Fibroblast of villous mesenchyme (primary cell): ENCODE measurements at regions not wholly inside any gene's neighbourhood (a gene's known extent, or its start where the extent isn't known, plus 50 kb on each side); places are given as distances from the start of the nearest gene placed in this dataset.

Source experiments
- DNase-seq: peaks from one replicate; pipeline ENCODE4 v3.0.0-alpha.2; 2010; ENCODE audit warnings: low read depth
- H3K4me3 ChIP-seq: 2 replicates; pipeline ENCODE4 v1.5.1; 2011; ENCODE audit warnings: low read depth, mild to moderate bottlenecking, low read length
- CTCF ChIP-seq: IDR thresholded peaks from 2 replicates; pipeline ENCODE4 v1.5.1; 2012; ENCODE audit warnings: low read depth, mild to moderate bottlenecking, low read length; ENCODE audit not compliant: insufficient read depth

GRCh38 chr2:217325816-217326215 lies 466.0 kb upstream of the TNP1 start:
- no peak overlapping the region for H3K4me3 ChIP-seq
- no peak for TF ChIP-seq CTCF
- no peak for DNase-seq

- DNase-seq: no peak
- TF ChIP-seq CTCF: no peak
- H3K4me3 ChIP-seq: no peak overlapping the region
These were observed 465.4 kb upstream of the TNP1 start for GRCh38 chr2:217325251-217325650.

- no peak for TF ChIP-seq CTCF
- DNase-seq: peak; percentile 74
- H3K4me3 ChIP-seq: no peak overlapping the region
These were observed 456.9 kb upstream of the TNP1 start for GRCh38 chr2:217316743-217317142.

- H3K4me3 ChIP-seq: no peak overlapping the region
- TF ChIP-seq CTCF: no peak
- peak; percentile 98 for DNase-seq
These were observed 454.2 kb upstream of the TNP1 start for GRCh38 chr2:217314021-217314460.

- no peak overlapping the region for H3K4me3 ChIP-seq
- no peak for TF ChIP-seq CTCF
- no peak for DNase-seq
These were observed 453.5 kb upstream of the TNP1 start for GRCh38 chr2:217313386-217313785.

- DNase-seq: no peak
- H3K4me3 ChIP-seq: no peak overlapping the region
- no peak for TF ChIP-seq CTCF
These were observed 449.2 kb upstream of the TNP1 start for GRCh38 chr2:217309056-217309455.

GRCh38 chr2:217307023-217307422 lies 447.2 kb upstream of the TNP1 start:
- TF ChIP-seq CTCF: no peak
- H3K4me3 ChIP-seq: no peak overlapping the region
- no peak for DNase-seq
